Adrenal gland (tissue), 5 donors: ENCODE measurements at regions not wholly inside any gene's neighbourhood (a gene's known extent, or its start where the extent isn't known, plus 50 kb on each side); places are given as distances from the start of the nearest gene placed in this dataset.

Source experiments
- POLR2A ChIP-seq, 2 donors: fragments of 450-650 bp; IDR thresholded peaks; one replicate each; pipeline ENCODE4 v1.6.1; 2017; ENCODE audit warnings: antibody characterized with exemption in 2 of 2, mild to moderate bottlenecking in 2 of 2, moderate library complexity in 1 of 2
- TF ChIP-seq, protein P1 (sequence below), 6 experiments: fragments of 450-650 bp in 4 of 6; fragments of 200-600 bp in 2 of 6; sonication (generic) in 1 of 6; IDR thresholded peaks; 1 replicate in 5 of 6; 2 replicates in 1 of 6; pipeline versions ENCODE4 v1.5.1 to v1.8.0; 2016 to 2021; ENCODE audit warnings: antibody characterized with exemption in 6 of 6, mild to moderate bottlenecking in 2 of 6, moderate library complexity in 1 of 6
- donor health status: DM: no; HTN: no; CAD: no.

DNA sequence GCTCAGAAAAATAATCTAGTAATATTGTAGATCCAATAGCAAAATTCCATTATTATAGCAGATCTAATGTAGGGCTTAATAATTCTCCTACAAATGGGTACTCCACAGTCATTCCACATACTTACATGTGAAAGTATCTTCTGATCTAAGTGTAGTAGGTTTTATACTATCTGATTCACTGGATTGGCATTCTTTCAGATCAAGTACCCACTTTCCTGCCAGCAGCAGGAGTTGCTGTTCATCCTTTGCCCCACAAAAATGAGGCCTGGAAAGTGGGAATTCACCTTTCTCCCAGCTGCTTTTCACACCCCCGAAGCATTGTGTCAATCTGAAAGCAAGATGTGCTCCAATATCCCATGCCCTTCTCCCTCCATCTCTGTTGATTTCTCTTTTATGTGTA, 77.1 kb upstream of the RXFP1 start:
- TF ChIP-seq POLR2A (IDR thresholded peaks at IDR 0.05), result no peak
- TF ChIP-seq, protein P1, sequence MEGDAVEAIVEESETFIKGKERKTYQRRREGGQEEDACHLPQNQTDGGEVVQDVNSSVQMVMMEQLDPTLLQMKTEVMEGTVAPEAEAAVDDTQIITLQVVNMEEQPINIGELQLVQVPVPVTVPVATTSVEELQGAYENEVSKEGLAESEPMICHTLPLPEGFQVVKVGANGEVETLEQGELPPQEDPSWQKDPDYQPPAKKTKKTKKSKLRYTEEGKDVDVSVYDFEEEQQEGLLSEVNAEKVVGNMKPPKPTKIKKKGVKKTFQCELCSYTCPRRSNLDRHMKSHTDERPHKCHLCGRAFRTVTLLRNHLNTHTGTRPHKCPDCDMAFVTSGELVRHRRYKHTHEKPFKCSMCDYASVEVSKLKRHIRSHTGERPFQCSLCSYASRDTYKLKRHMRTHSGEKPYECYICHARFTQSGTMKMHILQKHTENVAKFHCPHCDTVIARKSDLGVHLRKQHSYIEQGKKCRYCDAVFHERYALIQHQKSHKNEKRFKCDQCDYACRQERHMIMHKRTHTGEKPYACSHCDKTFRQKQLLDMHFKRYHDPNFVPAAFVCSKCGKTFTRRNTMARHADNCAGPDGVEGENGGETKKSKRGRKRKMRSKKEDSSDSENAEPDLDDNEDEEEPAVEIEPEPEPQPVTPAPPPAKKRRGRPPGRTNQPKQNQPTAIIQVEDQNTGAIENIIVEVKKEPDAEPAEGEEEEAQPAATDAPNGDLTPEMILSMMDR (IDR thresholded peaks at IDR 0.05), result no peak
